ENCODE measurements at regions not wholly inside any gene's neighbourhood (a gene's known extent, or its start where the extent isn't known, plus 50 kb on each side); places are given as distances from the start of the nearest gene placed in this dataset.
"Not testable (repeated sequence)": the region's sequence is repeated elsewhere in the genome, so short reads cannot be mapped to it uniquely, and the experiment has no call there.

DNA sequence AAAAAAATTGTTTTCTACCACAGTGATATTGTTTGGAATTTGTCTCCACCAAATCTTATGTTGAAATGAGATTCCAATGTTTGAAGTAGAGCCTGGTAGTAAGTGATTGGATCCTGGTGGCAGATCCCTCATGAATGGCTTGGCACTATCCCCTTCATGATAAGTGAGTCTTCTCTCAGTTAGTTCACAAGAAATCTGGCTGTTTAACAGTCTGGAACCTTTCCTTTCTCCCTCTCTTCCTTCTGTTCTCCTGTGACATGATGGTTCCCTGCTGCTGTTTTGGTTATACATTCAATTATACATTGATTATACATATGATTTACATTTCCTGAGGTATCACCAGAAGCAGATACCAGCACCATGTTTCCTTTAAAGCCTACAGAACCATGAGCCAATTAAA, 442.2 kb downstream of the SLC6A15 start:
- Histone ChIP-seq H3K9me3 (ENCODE audit: insufficient read depth, low read length) (no peaks in the 10 kb centered on the region), H3K27me3 (ENCODE audit: insufficient read depth, insufficient read length) (no peaks in the 10 kb centered on the region), H3K4me1 (ENCODE audit: insufficient read depth, insufficient read length) (no peaks in the 10 kb centered on the region), H3K9ac (ENCODE audit: insufficient read length, low read depth) (no peak overlapping the region), H3K36me3 (ENCODE audit: insufficient read depth, insufficient read length, low read length) (no peaks in the 10 kb centered on the region), H3K4me3 (ENCODE audit: insufficient read length, low read depth) (no peak overlapping the region)
- TF ChIP-seq ZNF274 (IDR thresholded peaks at IDR 0.05; ENCODE audit: low read depth, low read length) = no peak
- TF ChIP-seq YY1 (IDR thresholded peaks at IDR 0.05; ENCODE audit: insufficient read depth, insufficient read length) = no peak
- TF ChIP-seq SUZ12 (IDR thresholded peaks at IDR 0.05; ENCODE audit: extremely low read depth, insufficient read depth, insufficient read length) = no peak
- DNase-seq (ENCODE audit: low read depth, low spot score) = no peak

DNA sequence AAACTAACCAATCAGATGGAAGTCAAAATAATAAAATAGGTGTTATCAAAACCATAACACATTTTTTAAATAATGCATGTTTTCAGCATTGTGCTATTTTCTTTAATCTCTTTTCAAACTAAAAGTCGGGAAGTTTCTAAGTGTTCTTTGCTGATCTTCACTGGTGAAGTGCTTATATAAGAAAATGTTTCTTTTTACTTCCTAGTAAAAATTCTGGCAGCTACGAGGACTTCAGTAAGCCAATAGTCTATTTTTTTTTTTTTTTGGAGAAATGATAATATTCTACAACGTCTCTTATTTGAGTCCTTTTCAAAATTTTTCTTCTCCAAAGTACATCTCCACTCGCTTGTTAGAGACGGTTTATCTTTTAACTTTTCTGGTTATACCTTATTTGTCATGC, 448.0 kb downstream of the SLC6A15 start:
- Histone ChIP-seq H3K4me1 (ENCODE audit: insufficient read depth, insufficient read length) (no peaks in the 10 kb centered on the region), H3K9me3 (ENCODE audit: insufficient read depth, low read length) (no peaks in the 10 kb centered on the region), H3K36me3 (ENCODE audit: insufficient read depth, insufficient read length, low read length) (no peaks in the 10 kb centered on the region), H3K9ac (ENCODE audit: insufficient read length, low read depth) (no peak overlapping the region), H3K27me3 (ENCODE audit: insufficient read depth, insufficient read length) (no peaks in the 10 kb centered on the region), H3K4me3 (ENCODE audit: insufficient read length, low read depth) (no peak overlapping the region)
- no peak for TF ChIP-seq ZNF274 (IDR thresholded peaks at IDR 0.05; ENCODE audit: low read depth, low read length)
- TF ChIP-seq YY1 (IDR thresholded peaks at IDR 0.05; ENCODE audit: insufficient read depth, insufficient read length) = no peak
- TF ChIP-seq SUZ12 (IDR thresholded peaks at IDR 0.05; ENCODE audit: extremely low read depth, insufficient read depth, insufficient read length) = no peak
- no peak for DNase-seq (ENCODE audit: low read depth, low spot score)

DNA sequence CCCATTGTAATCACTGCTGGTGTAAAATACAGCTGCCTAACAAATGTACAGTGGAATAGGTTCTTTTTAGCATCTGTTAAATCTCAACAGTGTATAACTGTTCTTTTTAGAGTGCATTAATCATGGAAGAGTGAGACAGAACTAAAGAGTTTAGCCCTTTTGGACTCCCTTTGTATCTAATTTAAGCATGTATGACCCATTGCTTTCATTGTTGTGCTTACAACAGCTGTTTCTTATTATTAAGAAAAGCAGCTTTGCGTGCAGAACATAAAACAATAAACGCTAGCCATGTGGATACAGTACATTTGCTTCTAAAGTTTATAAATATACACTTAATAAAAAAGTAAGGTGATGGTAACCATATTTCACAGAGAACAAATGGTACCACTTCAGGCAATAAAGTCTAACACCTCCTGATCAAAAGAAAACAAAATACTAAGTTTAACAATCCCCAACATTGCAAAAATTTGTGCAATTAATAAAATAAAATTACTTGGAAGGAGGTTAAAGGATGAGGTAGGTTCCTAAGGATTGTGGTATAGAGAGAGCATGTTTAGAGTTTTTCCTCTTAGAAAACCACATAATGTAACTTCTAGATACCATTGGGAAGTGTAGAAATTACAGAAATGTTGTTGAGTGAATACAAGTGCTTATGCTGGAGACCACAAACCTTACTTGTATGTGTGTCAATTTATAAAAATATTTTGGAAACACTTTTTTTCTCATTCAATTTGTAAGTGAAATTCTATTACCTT, 448.7 kb downstream of the SLC6A15 start:
- TF ChIP-seq SUZ12 (IDR thresholded peaks at IDR 0.05; ENCODE audit: extremely low read depth, insufficient read depth, insufficient read length) (no peak), ZNF274 (IDR thresholded peaks at IDR 0.05; ENCODE audit: low read depth, low read length) (no peak), YY1 (IDR thresholded peaks at IDR 0.05; ENCODE audit: insufficient read depth, insufficient read length) (no peak)
- no peak for DNase-seq (ENCODE audit: low read depth, low spot score)
- Histone ChIP-seq H3K9me3 (ENCODE audit: insufficient read depth, low read length) (no peaks in the 10 kb centered on the region), H3K4me3 (ENCODE audit: insufficient read length, low read depth) (no peak overlapping the region), H3K4me1 (ENCODE audit: insufficient read depth, insufficient read length) (no peaks in the 10 kb centered on the region), H3K36me3 (ENCODE audit: insufficient read depth, insufficient read length, low read length) (no peaks in the 10 kb centered on the region), H3K9ac (ENCODE audit: insufficient read length, low read depth) (no peak overlapping the region), H3K27me3 (ENCODE audit: insufficient read depth, insufficient read length) (no peaks in the 10 kb centered on the region)

DNA sequence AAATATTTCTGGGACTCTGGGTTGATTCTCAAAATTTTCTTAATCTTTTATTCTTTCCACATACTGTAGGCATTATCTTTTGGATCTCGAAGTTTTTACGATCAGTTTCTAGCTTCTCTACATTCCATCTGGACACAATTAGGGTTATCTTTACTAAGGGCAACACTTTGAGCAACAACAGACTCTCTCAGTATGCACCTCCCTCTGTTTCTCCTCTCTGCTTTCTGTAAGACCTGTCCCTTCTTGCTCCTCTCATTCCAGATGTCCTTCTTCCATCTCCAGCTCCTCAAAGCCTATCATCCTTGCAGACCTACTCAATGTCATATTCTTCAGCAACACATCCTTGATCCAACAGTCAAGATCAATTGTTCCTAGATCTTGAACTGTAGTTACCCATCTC, 457.0 kb downstream of the SLC6A15 start:
- no peak overlapping the region for H3K4me3 ChIP-seq (ENCODE audit: insufficient read length, low read depth)
- H3K36me3 ChIP-seq (ENCODE audit: insufficient read depth, insufficient read length, low read length) = no peaks in the 10 kb centered on the region
- no peak for DNase-seq (ENCODE audit: low read depth, low spot score)
- no peak for TF ChIP-seq SUZ12 (IDR thresholded peaks at IDR 0.05; ENCODE audit: extremely low read depth, insufficient read depth, insufficient read length)
- TF ChIP-seq YY1 (IDR thresholded peaks at IDR 0.05; ENCODE audit: insufficient read depth, insufficient read length) = no peak
- no peak overlapping the region for H3K9ac ChIP-seq (ENCODE audit: insufficient read length, low read depth)
- no peaks in the 10 kb centered on the region for H3K9me3 ChIP-seq (ENCODE audit: insufficient read depth, low read length)
- no peaks in the 10 kb centered on the region for H3K4me1 ChIP-seq (ENCODE audit: insufficient read depth, insufficient read length)
- H3K27me3 ChIP-seq (ENCODE audit: insufficient read depth, insufficient read length) = no peaks in the 10 kb centered on the region

DNA sequence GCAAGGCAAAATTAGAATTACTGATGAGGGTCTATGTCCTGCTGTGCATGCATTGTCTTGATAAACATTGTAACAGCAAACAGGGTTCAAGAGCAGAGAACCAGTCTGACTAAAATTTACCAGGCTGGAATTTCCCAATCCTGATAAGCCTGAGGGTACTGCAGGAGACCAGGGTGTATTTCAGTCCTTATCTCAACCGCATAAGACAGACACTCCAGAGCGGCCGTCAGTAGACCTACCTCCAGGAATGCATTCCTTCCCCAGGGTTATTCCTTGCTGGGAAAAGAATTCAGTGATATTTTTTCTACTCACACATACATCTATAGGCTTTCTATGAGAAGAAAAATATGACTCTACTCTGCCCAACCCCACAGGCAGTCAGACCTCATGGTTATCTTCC, 466.1 kb downstream of the SLC6A15 start:
- H3K4me3 ChIP-seq (ENCODE audit: insufficient read length, low read depth); H3K9me3 ChIP-seq (ENCODE audit: insufficient read depth, low read length); H3K27me3 ChIP-seq (ENCODE audit: insufficient read depth, insufficient read length); H3K9ac ChIP-seq (ENCODE audit: insufficient read length, low read depth); H3K4me1 ChIP-seq (ENCODE audit: insufficient read depth, insufficient read length); H3K36me3 ChIP-seq (ENCODE audit: insufficient read depth, insufficient read length, low read length); DNase-seq (ENCODE audit: low read depth, low spot score): not testable (repeated sequence)

DNA sequence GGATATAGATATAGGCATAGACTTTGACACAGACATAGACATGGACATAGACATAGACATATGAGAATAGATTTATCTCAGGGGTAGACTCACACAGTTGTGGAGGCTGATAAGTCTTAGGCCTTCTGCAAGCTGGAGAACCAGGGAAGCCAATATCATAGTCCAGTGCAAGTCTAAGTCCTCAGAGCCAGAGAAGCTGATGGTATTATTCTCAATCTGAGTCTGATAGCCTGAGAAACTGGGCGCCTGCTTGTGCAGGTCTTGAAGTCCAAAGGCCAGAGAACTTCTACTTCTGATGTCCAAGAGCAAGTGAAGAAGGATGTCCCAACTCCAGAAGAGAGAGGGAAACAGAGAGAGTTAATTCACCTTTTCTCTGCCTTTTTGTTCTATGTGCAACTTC, 476.5 kb downstream of the SLC6A15 start:
- no peaks in the 10 kb centered on the region for H3K9me3 ChIP-seq (ENCODE audit: insufficient read depth, low read length)
- no peak overlapping the region for H3K4me3 ChIP-seq (ENCODE audit: insufficient read length, low read depth)
- no peak for TF ChIP-seq SUZ12 (IDR thresholded peaks at IDR 0.05; ENCODE audit: extremely low read depth, insufficient read depth, insufficient read length)
- TF ChIP-seq ZNF274 (IDR thresholded peaks at IDR 0.05; ENCODE audit: low read depth, low read length) = no peak
- TF ChIP-seq YY1 (IDR thresholded peaks at IDR 0.05; ENCODE audit: insufficient read depth, insufficient read length) = no peak
- DNase-seq (ENCODE audit: low read depth, low spot score) = no peak
- H3K36me3 ChIP-seq (ENCODE audit: insufficient read depth, insufficient read length, low read length) = no peaks in the 10 kb centered on the region
- no peaks in the 10 kb centered on the region for H3K4me1 ChIP-seq (ENCODE audit: insufficient read depth, insufficient read length)
- no peak overlapping the region for H3K9ac ChIP-seq (ENCODE audit: insufficient read length, low read depth)
- H3K27me3 ChIP-seq (ENCODE audit: insufficient read depth, insufficient read length) = no peaks in the 10 kb centered on the region

DNA sequence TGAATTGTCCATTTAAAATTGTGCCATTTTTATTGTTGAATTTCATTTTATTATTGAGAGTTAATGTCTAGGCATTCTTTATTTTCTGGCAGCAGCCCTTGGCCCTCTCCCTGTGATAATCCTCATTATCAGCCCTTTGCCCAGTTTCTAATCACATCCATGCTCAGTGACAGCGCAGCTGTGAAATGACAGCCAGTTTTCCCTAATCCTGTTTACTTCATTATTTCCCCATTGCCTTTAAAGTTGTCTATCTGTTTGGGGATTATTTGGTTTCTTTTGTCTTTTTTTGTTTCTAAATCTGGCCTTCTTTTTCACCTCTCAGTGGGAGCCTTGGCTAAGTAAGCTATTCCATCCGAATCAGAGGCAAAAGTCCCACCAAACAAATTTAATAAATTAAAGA, 476.9 kb downstream of the SLC6A15 start:
- no peak for DNase-seq (ENCODE audit: low read depth, low spot score)
- Histone ChIP-seq H3K9me3 (ENCODE audit: insufficient read depth, low read length) (no peaks in the 10 kb centered on the region), H3K36me3 (ENCODE audit: insufficient read depth, insufficient read length, low read length) (no peaks in the 10 kb centered on the region), H3K9ac (ENCODE audit: insufficient read length, low read depth) (no peak overlapping the region), H3K4me3 (ENCODE audit: insufficient read length, low read depth) (no peak overlapping the region), H3K4me1 (ENCODE audit: insufficient read depth, insufficient read length) (no peaks in the 10 kb centered on the region), H3K27me3 (ENCODE audit: insufficient read depth, insufficient read length) (no peaks in the 10 kb centered on the region)
- TF ChIP-seq ZNF274 (IDR thresholded peaks at IDR 0.05; ENCODE audit: low read depth, low read length) (no peak), YY1 (IDR thresholded peaks at IDR 0.05; ENCODE audit: insufficient read depth, insufficient read length) (no peak)

DNA sequence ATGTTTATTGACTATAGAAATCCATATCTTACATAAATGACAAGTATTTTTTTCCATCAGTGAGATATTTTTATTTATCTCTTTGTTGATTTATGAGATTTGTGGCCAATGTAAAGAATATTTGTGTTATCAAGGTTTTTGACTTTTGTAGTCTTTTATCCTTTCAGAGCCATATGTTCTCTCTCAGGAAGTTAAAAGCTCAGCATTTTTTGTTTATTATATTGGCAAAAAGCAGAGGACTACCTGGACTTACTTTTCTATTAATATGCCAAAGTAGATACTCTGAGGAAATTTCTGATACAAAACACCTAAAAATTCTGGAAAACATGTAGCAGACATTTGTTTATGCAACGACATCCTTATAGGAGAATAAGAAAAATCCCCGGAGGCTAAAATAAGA, 490.3 kb downstream of the SLC6A15 start:
- Histone ChIP-seq H3K4me1 (ENCODE audit: insufficient read depth, insufficient read length) (no peaks in the 10 kb centered on the region), H3K9ac (ENCODE audit: insufficient read length, low read depth) (no peak overlapping the region), H3K4me3 (ENCODE audit: insufficient read length, low read depth) (no peak overlapping the region), H3K27me3 (ENCODE audit: insufficient read depth, insufficient read length) (no peaks in the 10 kb centered on the region), H3K36me3 (ENCODE audit: insufficient read depth, insufficient read length, low read length) (no peaks in the 10 kb centered on the region), H3K9me3 (ENCODE audit: insufficient read depth, low read length) (no peaks in the 10 kb centered on the region)
- DNase-seq (ENCODE audit: low read depth, low spot score) = no peak
- no peak for TF ChIP-seq SUZ12 (IDR thresholded peaks at IDR 0.05; ENCODE audit: extremely low read depth, insufficient read depth, insufficient read length)
- no peak for TF ChIP-seq YY1 (IDR thresholded peaks at IDR 0.05; ENCODE audit: insufficient read depth, insufficient read length)
- no peak for TF ChIP-seq ZNF274 (IDR thresholded peaks at IDR 0.05; ENCODE audit: low read depth, low read length)
